ENCODE measurements at regions not wholly inside any gene's neighbourhood (a gene's known extent, or its start where the extent isn't known, plus 50 kb on each side); places are given as distances from the start of the nearest gene placed in this dataset.

DNA sequence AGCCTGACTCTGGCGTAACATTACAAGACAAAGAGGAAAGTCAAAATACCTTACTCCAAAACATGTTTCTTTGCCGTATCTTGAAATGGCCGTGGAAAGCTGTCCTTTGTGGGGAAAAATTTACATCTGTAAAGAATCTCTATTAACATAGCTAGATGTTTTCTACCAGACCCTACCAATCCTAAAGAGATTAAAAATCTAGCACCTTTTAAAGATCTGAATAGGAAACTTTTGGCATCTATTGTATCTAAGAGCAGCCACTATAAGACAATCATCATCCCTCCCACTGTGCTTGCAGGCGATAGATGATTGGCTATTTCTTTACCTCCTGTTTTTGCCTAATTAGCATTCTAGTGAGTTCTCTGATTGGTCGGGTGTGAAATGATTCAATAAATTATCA is 82.5 kb upstream of the SNCAIP start:
- no peak overlapping the region for H3K4me3 ChIP-seq (ENCODE audit: low read depth, low read length)
- TF ChIP-seq, protein P1, sequence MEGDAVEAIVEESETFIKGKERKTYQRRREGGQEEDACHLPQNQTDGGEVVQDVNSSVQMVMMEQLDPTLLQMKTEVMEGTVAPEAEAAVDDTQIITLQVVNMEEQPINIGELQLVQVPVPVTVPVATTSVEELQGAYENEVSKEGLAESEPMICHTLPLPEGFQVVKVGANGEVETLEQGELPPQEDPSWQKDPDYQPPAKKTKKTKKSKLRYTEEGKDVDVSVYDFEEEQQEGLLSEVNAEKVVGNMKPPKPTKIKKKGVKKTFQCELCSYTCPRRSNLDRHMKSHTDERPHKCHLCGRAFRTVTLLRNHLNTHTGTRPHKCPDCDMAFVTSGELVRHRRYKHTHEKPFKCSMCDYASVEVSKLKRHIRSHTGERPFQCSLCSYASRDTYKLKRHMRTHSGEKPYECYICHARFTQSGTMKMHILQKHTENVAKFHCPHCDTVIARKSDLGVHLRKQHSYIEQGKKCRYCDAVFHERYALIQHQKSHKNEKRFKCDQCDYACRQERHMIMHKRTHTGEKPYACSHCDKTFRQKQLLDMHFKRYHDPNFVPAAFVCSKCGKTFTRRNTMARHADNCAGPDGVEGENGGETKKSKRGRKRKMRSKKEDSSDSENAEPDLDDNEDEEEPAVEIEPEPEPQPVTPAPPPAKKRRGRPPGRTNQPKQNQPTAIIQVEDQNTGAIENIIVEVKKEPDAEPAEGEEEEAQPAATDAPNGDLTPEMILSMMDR (conservative IDR thresholded peaks at IDR 0.05; ENCODE audit: low read depth, low read length) = no peak

DNA sequence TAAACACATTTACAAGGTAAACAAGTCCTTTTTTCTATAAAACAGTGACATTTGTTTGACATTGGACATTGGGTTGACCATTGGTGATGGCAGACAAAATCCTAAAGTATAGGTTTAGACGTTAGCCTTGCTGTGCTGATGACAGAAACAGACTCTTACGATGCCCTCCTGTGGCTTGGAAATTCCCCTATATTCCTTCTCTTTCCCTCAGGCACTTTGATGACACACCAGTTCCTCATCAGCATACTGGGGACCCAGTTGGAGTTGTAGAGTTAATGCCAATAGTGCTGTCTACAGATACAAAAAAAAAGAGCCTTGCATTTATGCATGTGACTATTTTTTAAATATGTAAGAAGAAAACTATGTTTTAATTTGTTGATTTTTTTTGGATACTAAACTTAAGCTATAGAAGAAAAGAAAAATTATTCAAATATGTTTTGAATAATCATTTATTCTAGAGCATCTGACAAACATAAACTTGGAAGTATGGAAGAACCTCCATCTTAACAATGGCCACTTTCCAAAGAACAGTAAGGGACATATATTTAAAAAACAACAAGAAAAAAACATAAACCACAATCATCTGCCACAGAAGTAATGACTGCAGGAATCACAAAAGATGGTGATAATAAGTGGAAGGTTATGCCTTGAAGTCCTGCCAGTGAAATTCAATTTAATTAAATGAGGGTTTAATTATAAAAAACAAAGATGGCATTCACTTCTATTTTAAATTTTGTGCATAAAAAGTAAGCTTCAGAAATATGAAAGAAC is 75.6 kb upstream of the SNCAIP start:
- no peak overlapping the region for H3K4me3 ChIP-seq (ENCODE audit: low read depth, low read length)
- no peak for DNase-seq (ENCODE audit: low read depth)
- TF ChIP-seq, protein P1 (conservative IDR thresholded peaks at IDR 0.05; ENCODE audit: low read depth, low read length) = no peak

More for the DNA sequence above, 82.5 kb upstream of the SNCAIP start:
- DNase-seq (ENCODE audit: low read depth) = no peak

GRCh38 chr5:122237906-122238305 is 74.1 kb upstream of the SNCAIP start:
- no peak overlapping the region for H3K4me3 ChIP-seq (ENCODE audit: low read depth, low read length)
- no peak for DNase-seq (ENCODE audit: low read depth)
- TF ChIP-seq, protein P1 (conservative IDR thresholded peaks at IDR 0.05; ENCODE audit: low read depth, low read length) = no peak

DNA sequence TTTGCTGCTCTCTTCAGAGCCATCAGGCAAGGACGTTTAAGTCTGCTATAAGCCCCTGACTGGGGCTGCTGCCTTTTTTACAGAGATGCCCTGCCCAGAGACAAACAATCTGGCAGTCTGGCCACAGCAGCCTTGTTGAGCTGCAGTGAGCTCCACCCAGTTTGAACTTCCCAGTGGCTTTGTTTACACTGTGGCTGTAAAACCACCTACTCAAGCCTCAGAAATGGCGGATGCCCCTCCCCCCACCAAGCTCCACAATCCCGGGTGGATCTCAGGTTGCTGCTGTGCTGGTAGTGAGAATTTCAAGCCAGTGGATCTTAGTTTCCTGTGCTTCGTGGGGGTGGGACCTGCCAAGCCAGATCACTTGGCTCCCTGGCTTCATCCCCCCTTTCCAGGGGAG is 59.7 kb upstream of the SNCAIP start:
- H3K4me3 ChIP-seq (ENCODE audit: low read depth, low read length) = no peak overlapping the region
- TF ChIP-seq, protein P1 (conservative IDR thresholded peaks at IDR 0.05; ENCODE audit: low read depth, low read length) = no peak
- no peak for DNase-seq (ENCODE audit: low read depth)

DNA sequence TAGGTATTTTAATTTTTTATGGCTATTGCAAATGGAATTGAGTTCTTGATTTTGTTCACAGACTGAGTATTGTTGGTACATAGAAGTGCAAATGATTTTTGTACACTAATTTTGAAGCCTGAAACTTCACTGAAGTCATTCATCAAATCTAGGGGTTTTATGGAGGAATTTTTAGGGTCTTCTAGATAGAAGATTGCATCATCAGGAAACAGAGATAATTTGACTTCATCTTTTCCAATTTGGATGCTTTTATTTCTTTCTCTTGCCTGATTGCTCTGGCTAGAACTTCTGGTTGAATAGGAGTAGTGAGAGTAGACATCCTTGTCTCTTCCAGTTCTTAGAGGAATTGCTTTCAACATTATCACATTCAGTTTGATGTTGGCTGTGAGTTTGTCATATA is 58.2 kb upstream of the SNCAIP start:
- no peak for DNase-seq (ENCODE audit: low read depth)
- TF ChIP-seq, protein P1 (conservative IDR thresholded peaks at IDR 0.05; ENCODE audit: low read depth, low read length) = no peak
- no peak overlapping the region for H3K4me3 ChIP-seq (ENCODE audit: low read depth, low read length)

GRCh38 chr5:122256388-122256787 is 55.6 kb upstream of the SNCAIP start:
- DNase-seq (ENCODE audit: low read depth) = no peak
- TF ChIP-seq, protein P1 (conservative IDR thresholded peaks at IDR 0.05; ENCODE audit: low read depth, low read length) = no peak
- H3K4me3 ChIP-seq (ENCODE audit: low read depth, low read length) = no peak overlapping the region

GRCh38 chr5:122257000-122257399 is 55.0 kb upstream of the SNCAIP start:
- TF ChIP-seq, protein P1 (conservative IDR thresholded peaks at IDR 0.05; ENCODE audit: low read depth, low read length) = no peak
- H3K4me3 ChIP-seq (ENCODE audit: low read depth, low read length) = no peak overlapping the region
- DNase-seq (ENCODE audit: low read depth) = no peak

All from choroid plexus epithelial cell (primary cell).